DMS153 (cell line): ENCODE measurements at regions not wholly inside any gene's neighbourhood (a gene's known extent, or its start where the extent isn't known, plus 50 kb on each side); places are given as distances from the start of the nearest gene placed in this dataset.
"Not testable (repeated sequence)": the region's sequence is repeated elsewhere in the genome, so short reads cannot be mapped to it uniquely, and the experiment has no call there.

ENCODE experiments used
- DNase-seq: peaks from one replicate; lab custom pipeline; 2025; lab: John Stamatoyannopoulos, UW

GRCh38 chr6:140772576-140772975, 1360.1 kb upstream of the GJE1 start:
- no peak for DNase-seq

GRCh38 chr6:140768133-140768532, 1364.6 kb upstream of the GJE1 start:
- no peak for DNase-seq

GRCh38 chr6:140766999-140767398, 1365.7 kb upstream of the GJE1 start:
- DNase-seq, result no peak

GRCh38 chr6:140758169-140758877, 1374.4 kb upstream of the GJE1 start:
- DNase-seq, result no peak

- no peak for DNase-seq
These were observed 1377.8 kb upstream of the CITED2 start for GRCh38 chr6:140752234-140752633.

- DNase-seq, result no peak
These were observed 1372.7 kb upstream of the CITED2 start for GRCh38 chr6:140747114-140747513.

GRCh38 chr6:140744659-140745320, 1370.3 kb upstream of the CITED2 start:
- no peak for DNase-seq

- DNase-seq, result no peak
These were observed 1361.8 kb upstream of the CITED2 start for GRCh38 chr6:140736231-140736630.

- no peak for DNase-seq
These were observed 1358.5 kb upstream of the CITED2 start for GRCh38 chr6:140732991-140733390.

- DNase-seq, result no peak
These were observed 1357.7 kb upstream of the CITED2 start for GRCh38 chr6:140732155-140732554.

- DNase-seq, result no peak
These were observed 1357.3 kb upstream of the CITED2 start for GRCh38 chr6:140731741-140732140.

GRCh38 chr6:140729521-140729920, 1355.1 kb upstream of the CITED2 start:
- DNase-seq, result no peak

GRCh38 chr6:140718021-140718420, 1343.6 kb upstream of the CITED2 start:
- DNase-seq, result no peak

- DNase-seq, result no peak
These were observed 1339.0 kb upstream of the CITED2 start for GRCh38 chr6:140713495-140713894.

- no peak for DNase-seq
These were observed 1336.7 kb upstream of the CITED2 start for GRCh38 chr6:140711019-140711613.

GRCh38 chr6:140708441-140708840, 1334.0 kb upstream of the CITED2 start:
- no peak for DNase-seq

GRCh38 chr6:140704008-140704407, 1329.6 kb upstream of the CITED2 start:
- not testable (repeated sequence) for DNase-seq

- no peak for DNase-seq
These were observed 1323.1 kb upstream of the CITED2 start for GRCh38 chr6:140697585-140697984.

GRCh38 chr6:140684776-140685550, 1310.5 kb upstream of the CITED2 start:
- DNase-seq, result peak; percentile 80

- no peak for DNase-seq
These were observed 1303.5 kb upstream of the CITED2 start for GRCh38 chr6:140677781-140678528.

- DNase-seq, result no peak
These were observed 1297.5 kb upstream of the CITED2 start for GRCh38 chr6:140671926-140672325.

- no peak for DNase-seq
These were observed 1295.6 kb upstream of the CITED2 start for GRCh38 chr6:140670021-140670420.
